GM12874 (cell line): ENCODE measurements at regions not wholly inside any gene's neighbourhood (a gene's known extent, or its start where the extent isn't known, plus 50 kb on each side); places are given as distances from the start of the nearest gene placed in this dataset.

Experiments used
- TF ChIP-seq, protein P1 (sequence below): IDR thresholded peaks from 2 replicates; pipeline ENCODE4 v1.5.1; 2011; ENCODE audit warnings: low read depth, mild to moderate bottlenecking, control low read depth, low read length, moderate library complexity; ENCODE audit not compliant: insufficient read depth

DNA sequence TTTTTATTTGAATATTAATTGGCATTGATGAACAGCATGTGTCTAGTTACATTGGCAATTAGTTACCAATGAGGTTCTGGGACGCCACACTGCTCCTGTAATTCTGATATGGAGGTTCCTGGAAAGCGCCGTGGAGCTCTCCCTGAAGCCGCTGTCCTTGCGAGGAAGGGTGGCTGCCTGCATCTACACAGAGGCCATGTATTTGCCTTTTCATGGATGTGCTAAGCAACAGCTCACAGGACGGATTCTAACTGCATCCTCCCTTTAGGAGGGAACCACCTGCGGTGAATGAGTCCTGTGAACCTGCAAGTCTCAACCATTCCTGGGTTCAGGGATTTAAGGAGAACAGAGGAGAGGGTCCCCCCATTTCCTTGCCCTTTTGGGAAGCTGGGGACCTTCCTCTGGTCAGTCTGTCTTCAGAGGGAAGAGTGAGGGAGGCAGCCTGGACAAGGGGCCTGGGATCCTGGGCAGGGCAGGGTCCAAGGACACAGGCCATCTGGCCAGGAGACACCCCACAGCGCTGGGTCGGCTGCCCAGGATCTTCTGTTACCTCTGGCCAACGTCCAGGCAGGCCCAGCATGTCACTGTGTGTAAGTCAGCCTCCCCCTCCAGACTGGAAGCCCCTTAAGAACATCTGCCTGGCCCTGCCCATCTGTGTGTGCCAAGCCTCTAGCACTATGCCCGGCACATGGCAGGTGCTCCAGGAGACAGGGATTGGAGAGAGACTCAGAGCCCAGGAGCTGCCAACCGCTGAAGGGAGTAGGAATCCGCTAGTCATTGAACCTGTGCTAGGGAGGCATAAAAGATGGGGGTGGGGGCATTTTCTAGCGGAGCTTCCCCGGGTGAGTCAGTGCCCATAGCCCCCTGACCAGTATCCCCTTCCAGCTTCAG, 314.1 kb upstream of the TNRC6C start:
- TF ChIP-seq, protein P1, sequence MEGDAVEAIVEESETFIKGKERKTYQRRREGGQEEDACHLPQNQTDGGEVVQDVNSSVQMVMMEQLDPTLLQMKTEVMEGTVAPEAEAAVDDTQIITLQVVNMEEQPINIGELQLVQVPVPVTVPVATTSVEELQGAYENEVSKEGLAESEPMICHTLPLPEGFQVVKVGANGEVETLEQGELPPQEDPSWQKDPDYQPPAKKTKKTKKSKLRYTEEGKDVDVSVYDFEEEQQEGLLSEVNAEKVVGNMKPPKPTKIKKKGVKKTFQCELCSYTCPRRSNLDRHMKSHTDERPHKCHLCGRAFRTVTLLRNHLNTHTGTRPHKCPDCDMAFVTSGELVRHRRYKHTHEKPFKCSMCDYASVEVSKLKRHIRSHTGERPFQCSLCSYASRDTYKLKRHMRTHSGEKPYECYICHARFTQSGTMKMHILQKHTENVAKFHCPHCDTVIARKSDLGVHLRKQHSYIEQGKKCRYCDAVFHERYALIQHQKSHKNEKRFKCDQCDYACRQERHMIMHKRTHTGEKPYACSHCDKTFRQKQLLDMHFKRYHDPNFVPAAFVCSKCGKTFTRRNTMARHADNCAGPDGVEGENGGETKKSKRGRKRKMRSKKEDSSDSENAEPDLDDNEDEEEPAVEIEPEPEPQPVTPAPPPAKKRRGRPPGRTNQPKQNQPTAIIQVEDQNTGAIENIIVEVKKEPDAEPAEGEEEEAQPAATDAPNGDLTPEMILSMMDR = no peak

DNA sequence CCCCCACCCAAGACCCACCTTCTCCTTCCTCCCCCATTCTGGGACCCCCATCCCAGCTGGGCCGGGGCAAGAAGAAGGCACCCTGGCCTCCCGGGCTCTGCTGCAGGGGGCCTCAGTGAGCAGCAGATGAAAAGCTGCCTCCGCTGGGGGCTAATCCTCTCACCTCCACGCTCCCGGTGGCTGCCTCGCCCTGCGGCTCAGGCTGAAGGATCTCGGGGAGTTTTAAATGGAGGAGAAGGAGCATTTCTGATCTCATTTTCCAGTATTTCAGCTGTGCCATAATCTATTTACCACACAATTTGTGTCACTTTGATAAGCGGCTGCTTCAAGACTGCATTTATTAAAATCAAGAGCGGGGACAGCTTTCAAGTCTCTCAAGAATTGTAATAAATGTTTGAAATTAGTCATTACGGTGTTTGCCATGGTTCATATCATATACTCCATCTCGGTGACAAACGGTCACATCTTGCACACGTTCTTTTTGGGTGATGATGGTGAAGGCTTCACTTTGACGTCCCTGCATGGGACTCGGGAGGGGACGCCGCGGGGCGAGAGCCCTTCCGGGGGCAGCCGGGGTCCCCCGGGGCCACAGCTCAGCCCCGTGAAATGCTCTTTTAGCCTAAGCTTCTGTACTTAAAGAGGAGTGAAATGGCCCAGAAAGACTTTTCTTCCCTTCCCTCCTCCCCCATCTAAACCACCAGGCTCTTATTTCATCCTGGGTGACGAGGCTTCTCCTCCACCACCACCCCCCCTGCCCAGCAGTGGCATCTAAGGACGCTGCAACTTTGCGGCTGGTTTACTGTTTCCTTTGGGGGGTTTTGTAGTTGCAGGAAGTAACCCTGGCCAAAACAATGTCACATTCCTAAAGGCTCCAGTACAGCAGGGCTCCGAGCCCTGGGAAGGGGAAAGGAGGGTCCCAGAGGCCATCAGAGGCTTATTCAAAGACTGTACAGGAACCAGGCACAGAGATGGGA, 313.1 kb upstream of the TNRC6C start:
- TF ChIP-seq, protein P1 = no peak

GRCh38 chr17:77646046-77646430, 312.5 kb upstream of the TNRC6C start:
- TF ChIP-seq, protein P1 = no peak

GRCh38 chr17:77647531-77647930, 311.0 kb upstream of the TNRC6C start:
- TF ChIP-seq, protein P1 = no peak

DNA sequence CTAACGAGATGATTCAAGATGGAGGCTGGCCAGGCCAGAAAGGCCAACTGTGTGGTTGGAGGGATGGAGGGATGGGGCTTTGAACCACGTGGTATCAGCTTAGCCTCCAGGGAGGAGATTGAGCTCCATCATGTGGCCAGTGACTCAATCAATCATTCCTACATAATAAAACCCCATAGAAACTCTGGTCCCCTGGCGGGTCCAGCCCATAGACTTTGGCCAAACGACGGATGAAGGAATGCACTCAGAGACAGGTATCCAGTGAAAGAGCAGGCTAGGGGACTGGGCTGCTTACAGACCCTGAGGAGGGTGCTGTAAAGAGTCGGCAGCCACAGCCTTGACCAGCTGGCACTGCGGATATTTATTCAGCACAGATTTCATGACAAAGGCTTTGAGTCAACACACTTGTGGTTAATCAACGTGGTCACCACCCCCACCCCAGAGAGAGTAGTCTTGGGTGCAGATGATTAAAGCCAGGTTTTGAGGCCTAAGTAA, 308.7 kb upstream of the TNRC6C start:
- TF ChIP-seq, protein P1 = no peak

DNA sequence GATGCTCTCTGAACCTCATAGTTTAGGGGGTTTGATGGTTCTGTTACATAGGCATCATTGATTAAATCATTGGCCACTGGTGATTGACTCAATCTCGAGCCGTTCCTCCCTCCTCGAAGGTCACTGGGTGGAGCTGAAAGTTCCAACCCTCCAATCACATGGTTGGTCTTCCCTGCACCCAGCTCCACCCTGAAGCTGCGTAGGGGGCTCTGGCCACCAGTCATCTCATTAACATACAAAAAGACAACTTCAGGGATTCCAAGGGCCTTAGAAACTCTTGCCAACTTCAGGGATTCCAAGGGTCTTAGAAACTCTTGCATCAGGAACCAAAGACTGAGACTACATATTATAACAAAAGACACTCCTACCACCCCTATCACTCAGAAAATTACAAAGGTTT, 306.5 kb upstream of the TNRC6C start:
- TF ChIP-seq, protein P1 = no peak

DNA sequence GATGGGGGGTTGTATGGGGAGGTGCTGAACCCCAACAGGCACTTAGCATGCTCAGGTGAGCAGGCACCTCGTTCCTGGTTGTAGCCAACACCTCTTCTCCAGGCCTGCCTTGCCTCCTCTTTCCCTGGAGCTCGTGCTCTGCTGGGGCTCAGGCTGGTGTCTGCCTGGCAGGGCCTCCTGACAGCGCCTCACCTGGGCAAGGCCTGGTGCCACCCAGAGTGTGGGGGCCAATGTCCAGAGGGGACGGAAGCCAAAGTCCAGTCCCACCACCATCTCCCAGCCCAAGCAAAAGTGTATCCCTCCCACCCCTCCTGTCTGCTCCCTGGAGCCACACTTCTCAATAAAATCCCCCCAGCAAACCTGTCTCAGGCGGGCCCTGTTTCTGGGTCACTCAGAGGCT, 304.2 kb upstream of the TNRC6C start:
- TF ChIP-seq, protein P1 = no peak
